Gastroesophageal sphincter (tissue), 4 donors: ENCODE measurements at regions not wholly inside any gene's neighbourhood (a gene's known extent, or its start where the extent isn't known, plus 50 kb on each side); places are given as distances from the start of the nearest gene placed in this dataset.
A peak's percentile ranks its signal among the peaks of the same experiment; 100 is the strongest.

Experiments
- ATAC-seq: fragments of 150-250 bp; one replicate; pipeline ENCODE4 v1.9.1; 2016; ENCODE audit warnings: mild to moderate bottlenecking, moderate library complexity
- H3K27ac ChIP-seq, 4 donors: fragments of 200-600 bp; sonication (generic) in 3 of 4; 1 replicate in 3 of 4; 2 replicates in 1 of 4; pipeline ENCODE4 v1.5.1; 2016 to 2019
- H3K27me3 ChIP-seq: fragments of 200-600 bp; sonication (generic); one replicate; pipeline ENCODE4 v1.5.1; 2019
- H3K36me3 ChIP-seq, 2 donors: fragments of 200-600 bp; sonication (generic); one replicate each; pipeline ENCODE4 v1.5.1; 2019; ENCODE audit warnings: control low read depth in 1 of 2
- H3K4me1 ChIP-seq, 3 donors: fragments of 200-600 bp; sonication (generic); 1 replicate in 2 of 3; 2 replicates in 1 of 3; pipeline ENCODE4 v1.5.1; 2016 to 2019; ENCODE audit warnings: control low read depth in 2 of 3
- H3K4me3 ChIP-seq, 2 donors: fragments of 200-600 bp; sonication (generic); one replicate each; pipeline ENCODE4 v1.5.1; 2019; ENCODE audit warnings: mild to moderate bottlenecking in 1 of 2, moderate library complexity in 1 of 2
- H3K9me3 ChIP-seq, 3 donors: fragments of 200-600 bp; sonication (generic); one replicate each; pipeline ENCODE4 v1.5.1; 2017 to 2019; ENCODE audit warnings: control low read depth in 2 of 3
- CTCF ChIP-seq, 4 experiments: fragments of 200-600 bp in 2 of 4; fragments of 450-650 bp in 2 of 4; sonication (generic) in 1 of 4; IDR thresholded peaks; one replicate each; pipeline ENCODE4 v1.5.1; 2017 to 2019; ENCODE audit warnings: antibody characterized with exemption in 4 of 4, mild to moderate bottlenecking in 2 of 4, moderate library complexity in 2 of 4
- EP300 ChIP-seq: sonication (generic); formaldehyde crosslinking; IDR thresholded peaks from one replicate; pipeline ENCODE4 v1.6.1; 2017; ENCODE audit warnings: antibody characterized with exemption, mild to moderate bottlenecking
- POLR2A ChIP-seq, 2 donors: fragments of 450-650 bp; IDR thresholded peaks; one replicate each; pipeline ENCODE4 v1.6.1; 2017; ENCODE audit warnings: antibody characterized with exemption in 2 of 2, mild to moderate bottlenecking in 2 of 2, moderate library complexity in 1 of 2
- POLR2AphosphoS5 ChIP-seq: sonication (generic); formaldehyde crosslinking; IDR thresholded peaks from one replicate; pipeline ENCODE4 v1.6.1; 2017; ENCODE audit warnings: antibody characterized with exemption
- WGBS, 2 donors: methylation state at CpG; one replicate each; pipeline ENCODE4 v1.1.5; 2018; ENCODE audit warnings: low coverage in 1 of 2; 5-methylcytosine and 5-hydroxymethylcytosine counted together

- H3K4me3 ChIP-seq = no peak overlapping the region
- no peaks in the 10 kb centered on the region for H3K36me3 ChIP-seq
- ATAC-seq = no peak
- 47 to 50% methylated on average over 1 of the region's 1 CpG for WGBS, 2 donors
- no peaks in the 10 kb centered on the region for H3K27me3 ChIP-seq
- TF ChIP-seq EP300 = no peak
- TF ChIP-seq POLR2AphosphoS5 = no peak
- TF ChIP-seq CTCF (IDR thresholded peaks at IDR 0.05) = peak in 2 of 4 experiments; percentile 9 to 22
- TF ChIP-seq POLR2A (IDR thresholded peaks at IDR 0.05) = no peak
- H3K9me3 ChIP-seq = no peaks in the 10 kb centered on the region
- H3K4me1 ChIP-seq = no peaks in the 10 kb centered on the region
- H3K27ac ChIP-seq = no peak overlapping the region
These were observed 240.9 kb upstream of the ADGRL2 start for GRCh38 chr1:81559662-81560350.

GRCh38 chr1:81558291-81559076 lies 242.2 kb upstream of the ADGRL2 start:
- Histone ChIP-seq H3K9me3 (no peaks in the 10 kb centered on the region), H3K27me3 (no peaks in the 10 kb centered on the region), H3K4me3 (no peak overlapping the region), H3K36me3 (no peaks in the 10 kb centered on the region), H3K27ac (no peak overlapping the region), H3K4me1 (no peaks in the 10 kb centered on the region)
- 93 to 100% methylated on average over 1 of the region's 1 CpG for WGBS, 2 donors
- no peak for ATAC-seq
- TF ChIP-seq CTCF (IDR thresholded peaks at IDR 0.05) (no peak), EP300 (no peak), POLR2AphosphoS5 (no peak), POLR2A (IDR thresholded peaks at IDR 0.05) (no peak)

- WGBS, 2 donors = 82 to 100% methylated on average over 6 of the region's 11 CpGs
- no peak for ATAC-seq
- Histone ChIP-seq H3K27ac (no peak overlapping the region), H3K4me1 (no peaks in the 10 kb centered on the region), H3K9me3 (no peaks in the 10 kb centered on the region), H3K27me3 (no peaks in the 10 kb centered on the region), H3K4me3 (no peak overlapping the region), H3K36me3 (no peaks in the 10 kb centered on the region)
- no peak for TF ChIP-seq POLR2AphosphoS5
- no peak for TF ChIP-seq CTCF (IDR thresholded peaks at IDR 0.05)
- TF ChIP-seq EP300 = no peak
- no peak for TF ChIP-seq POLR2A (IDR thresholded peaks at IDR 0.05)
These were observed 243.8 kb upstream of the ADGRL2 start for GRCh38 chr1:81556968-81557367.

- Histone ChIP-seq H3K27me3 (no peaks in the 10 kb centered on the region), H3K36me3 (no peaks in the 10 kb centered on the region), H3K27ac (no peak overlapping the region), H3K4me3 (no peak overlapping the region), H3K4me1 (peaks cover 0 to 6% (median under 1%) of the 10 kb centered on the region in 3 donors), H3K9me3 (no peaks in the 10 kb centered on the region)
- no peak for ATAC-seq
- WGBS, 2 donors = 77% methylated on average over 1 of the region's 1 CpG; no CpG with 5 or more reads in 1 of the 2 donors
- TF ChIP-seq CTCF (IDR thresholded peaks at IDR 0.05) = no peak
- no peak for TF ChIP-seq POLR2A (IDR thresholded peaks at IDR 0.05)
- TF ChIP-seq POLR2AphosphoS5 = no peak
- no peak for TF ChIP-seq EP300
These were observed 246.2 kb upstream of the ADGRL2 start for GRCh38 chr1:81554534-81554933.
